KMS-11 (cell line): ENCODE measurements at regions not wholly inside any gene's neighbourhood (a gene's known extent, or its start where the extent isn't known, plus 50 kb on each side); places are given as distances from the start of the nearest gene placed in this dataset.

Experiments used
- H2AFZ ChIP-seq: fragments of 200-600 bp; sonication (generic); 2 replicates; pipeline ENCODE4 v1.6.1; 2016; ENCODE audit warnings: antibody characterized with exemption, mixed run types, low read depth
- H3K27ac ChIP-seq: fragments of 200-600 bp; sonication (generic); 2 replicates; pipeline ENCODE4 v1.6.1; 2016; ENCODE audit warnings: mild to moderate bottlenecking, mixed run types
- H3K27me3 ChIP-seq: fragments of 200-600 bp; sonication (generic); 2 replicates; pipeline ENCODE4 v1.6.1; 2017; ENCODE audit warnings: mild to moderate bottlenecking, low read depth, mixed run types, moderate library complexity; ENCODE audit not compliant: insufficient read depth
- H3K36me3 ChIP-seq: fragments of 200-600 bp; sonication (generic); 2 replicates; pipeline ENCODE4 v1.6.1; 2017; ENCODE audit warnings: mild to moderate bottlenecking, mixed run types; ENCODE audit not compliant: insufficient read depth
- H3K4me1 ChIP-seq: fragments of 200-600 bp; sonication (generic); 2 replicates; pipeline ENCODE4 v1.6.1; 2016; ENCODE audit warnings: mild to moderate bottlenecking, low read depth, mixed run types; ENCODE audit not compliant: poor library complexity, severe bottlenecking
- H3K4me2 ChIP-seq: fragments of 200-600 bp; sonication (generic); 2 replicates; pipeline ENCODE4 v1.7.0; 2016; ENCODE audit warnings: mild to moderate bottlenecking, mixed run types
- H3K4me3 ChIP-seq: fragments of 200-600 bp; sonication (generic); IDR thresholded peaks from 2 replicates; pipeline ENCODE4 v1.6.1; 2017; ENCODE audit warnings: low read depth, low read length, mixed read lengths; ENCODE audit not compliant: insufficient read depth
- H3K79me2 ChIP-seq: fragments of 200-600 bp; sonication (generic); 2 replicates; pipeline ENCODE4 v1.6.1; 2016; ENCODE audit warnings: low read depth, mixed run types; ENCODE audit not compliant: insufficient read depth
- H3K9ac ChIP-seq: fragments of 200-600 bp; sonication (generic); 2 replicates; pipeline ENCODE4 v1.6.1; 2016; ENCODE audit warnings: mild to moderate bottlenecking, mixed run types
- H4K20me1 ChIP-seq: fragments of 200-600 bp; sonication (generic); 2 replicates; pipeline ENCODE4 v1.6.1; 2016; ENCODE audit warnings: mild to moderate bottlenecking, mixed run types; ENCODE audit not compliant: insufficient read depth
- TF ChIP-seq, protein P1 (sequence below): fragments of 200-600 bp; sonication (generic); conservative IDR thresholded peaks from 2 replicates; pipeline ENCODE4 v1.6.1; 2017; ENCODE audit warnings: low read depth, mild to moderate bottlenecking, antibody characterized with exemption, low read length, moderate library complexity, mixed read lengths

DNA sequence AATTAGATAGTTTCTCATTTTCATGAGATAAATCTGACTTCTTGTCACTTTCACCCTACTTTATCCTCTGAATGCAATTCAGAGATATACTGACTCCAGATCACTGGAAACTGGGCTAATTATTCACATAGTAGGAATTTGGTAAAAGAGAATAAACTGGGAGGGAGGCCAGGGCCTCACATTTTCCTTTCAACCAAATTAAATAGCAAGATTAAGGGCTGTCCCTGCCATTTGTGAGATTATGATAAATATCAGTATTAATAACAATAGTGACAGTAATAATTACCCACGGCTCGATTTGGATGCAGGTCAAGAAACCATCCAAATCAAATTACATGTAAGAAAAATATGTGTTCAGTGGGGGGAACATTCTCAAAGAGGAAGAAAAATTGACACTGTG, 140.5 kb downstream of the CD83 start:
- Histone ChIP-seq H3K9ac (no peak overlapping the region), H3K27ac (no peak overlapping the region), H2AFZ (no peak overlapping the region), H3K4me2 (no peak overlapping the region), H3K79me2 (no peaks in the 10 kb centered on the region), H3K4me3 (no peak overlapping the region), H4K20me1 (no peaks in the 10 kb centered on the region), H3K4me1 (no peaks in the 10 kb centered on the region), H3K27me3 (no peaks in the 10 kb centered on the region), H3K36me3 (no peaks in the 10 kb centered on the region)
- TF ChIP-seq, protein P1, sequence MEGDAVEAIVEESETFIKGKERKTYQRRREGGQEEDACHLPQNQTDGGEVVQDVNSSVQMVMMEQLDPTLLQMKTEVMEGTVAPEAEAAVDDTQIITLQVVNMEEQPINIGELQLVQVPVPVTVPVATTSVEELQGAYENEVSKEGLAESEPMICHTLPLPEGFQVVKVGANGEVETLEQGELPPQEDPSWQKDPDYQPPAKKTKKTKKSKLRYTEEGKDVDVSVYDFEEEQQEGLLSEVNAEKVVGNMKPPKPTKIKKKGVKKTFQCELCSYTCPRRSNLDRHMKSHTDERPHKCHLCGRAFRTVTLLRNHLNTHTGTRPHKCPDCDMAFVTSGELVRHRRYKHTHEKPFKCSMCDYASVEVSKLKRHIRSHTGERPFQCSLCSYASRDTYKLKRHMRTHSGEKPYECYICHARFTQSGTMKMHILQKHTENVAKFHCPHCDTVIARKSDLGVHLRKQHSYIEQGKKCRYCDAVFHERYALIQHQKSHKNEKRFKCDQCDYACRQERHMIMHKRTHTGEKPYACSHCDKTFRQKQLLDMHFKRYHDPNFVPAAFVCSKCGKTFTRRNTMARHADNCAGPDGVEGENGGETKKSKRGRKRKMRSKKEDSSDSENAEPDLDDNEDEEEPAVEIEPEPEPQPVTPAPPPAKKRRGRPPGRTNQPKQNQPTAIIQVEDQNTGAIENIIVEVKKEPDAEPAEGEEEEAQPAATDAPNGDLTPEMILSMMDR: no peak

DNA sequence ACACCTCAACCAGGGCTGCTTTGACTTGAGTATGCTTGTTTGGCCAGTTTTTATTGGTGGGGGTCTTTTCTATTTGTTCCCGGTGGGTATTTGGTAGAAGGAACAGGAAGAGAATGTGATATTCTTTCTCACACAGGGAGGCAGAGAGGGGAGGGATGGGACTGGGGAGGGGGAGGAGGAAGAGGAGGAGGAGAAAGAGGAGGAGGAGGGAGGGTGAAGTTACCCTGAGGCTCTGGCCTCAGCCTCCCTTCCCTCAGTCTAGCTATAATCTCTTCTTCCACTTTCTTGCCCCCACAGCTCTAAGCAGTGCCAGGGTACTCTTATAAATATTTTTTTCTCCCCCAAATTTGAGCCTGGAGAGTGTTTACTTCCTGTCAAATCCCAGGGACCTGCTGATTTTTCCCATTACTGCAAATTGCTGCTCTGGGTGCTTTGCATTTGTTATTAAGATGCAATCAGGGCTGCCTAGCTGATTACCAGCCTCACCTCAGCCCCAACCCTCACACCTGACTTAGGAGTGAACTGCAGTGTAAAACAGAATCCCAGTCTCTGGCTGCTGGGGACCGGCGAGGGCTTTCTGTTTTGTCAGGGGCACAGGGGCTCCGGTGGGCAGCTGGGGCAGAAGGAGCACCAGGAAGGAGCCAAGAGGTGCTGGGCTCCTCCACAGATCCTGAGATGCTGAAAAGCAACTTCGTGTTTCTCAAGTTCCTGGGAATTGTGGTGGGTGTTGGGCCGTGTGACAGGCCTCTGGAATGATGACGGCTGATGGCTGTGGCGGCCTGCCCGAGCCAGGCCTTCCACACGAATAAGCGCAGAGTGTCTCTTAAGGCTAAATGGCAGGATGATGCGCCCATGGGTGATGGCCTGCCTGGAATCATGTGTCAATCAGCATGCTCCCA, 141.4 kb downstream of the CD83 start:
- TF ChIP-seq, protein P1: no peak
- no peaks in the 10 kb centered on the region for H3K4me1 ChIP-seq

DNA sequence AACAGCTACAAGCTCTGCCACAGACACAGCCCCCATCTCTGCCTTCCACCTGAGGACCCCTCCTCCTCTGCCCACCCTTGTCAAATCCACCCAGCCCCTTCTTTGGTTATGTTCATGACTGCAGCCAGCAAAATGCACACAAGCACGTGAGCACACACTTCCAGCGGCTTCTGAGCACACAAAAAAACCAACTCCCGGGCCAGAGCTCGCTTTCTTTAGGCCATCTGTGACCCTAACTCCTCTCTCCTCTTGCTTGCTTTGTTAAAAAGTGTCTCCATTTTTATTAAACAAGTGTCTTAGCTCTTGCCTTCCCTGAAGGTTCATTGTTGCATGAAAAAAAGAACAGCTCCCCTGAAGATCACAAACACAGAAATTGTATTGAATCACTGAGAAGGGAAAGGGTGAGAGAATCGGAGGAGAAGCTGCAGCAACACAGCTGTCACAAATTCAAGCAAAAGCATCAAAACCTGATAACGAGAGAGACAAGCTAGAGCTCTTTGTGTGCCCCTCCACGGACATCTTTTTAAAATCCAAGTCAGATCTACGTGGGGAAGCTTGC, 142.1 kb downstream of the CD83 start:
- no peaks in the 10 kb centered on the region for H3K36me3 ChIP-seq
- H3K27me3 ChIP-seq: no peaks in the 10 kb centered on the region
- no peak overlapping the region for H3K4me2 ChIP-seq
- no peaks in the 10 kb centered on the region for H3K4me1 ChIP-seq
- no peak overlapping the region for H3K27ac ChIP-seq
- H3K9ac ChIP-seq: no peak overlapping the region
- H3K79me2 ChIP-seq: no peaks in the 10 kb centered on the region
- TF ChIP-seq, protein P1: no peak
- H3K4me3 ChIP-seq: no peak overlapping the region
- H4K20me1 ChIP-seq: no peaks in the 10 kb centered on the region
- no peak overlapping the region for H2AFZ ChIP-seq

More for the DNA sequence above, 141.4 kb downstream of the CD83 start:
- H3K4me3 ChIP-seq: no peak overlapping the region
- H3K79me2 ChIP-seq: no peaks in the 10 kb centered on the region
- H2AFZ ChIP-seq: no peak overlapping the region
- no peak overlapping the region for H3K9ac ChIP-seq
- H3K4me2 ChIP-seq: no peak overlapping the region
- H3K27me3 ChIP-seq: no peaks in the 10 kb centered on the region
- H3K27ac ChIP-seq: no peak overlapping the region
- no peaks in the 10 kb centered on the region for H3K36me3 ChIP-seq
- no peaks in the 10 kb centered on the region for H4K20me1 ChIP-seq

DNA sequence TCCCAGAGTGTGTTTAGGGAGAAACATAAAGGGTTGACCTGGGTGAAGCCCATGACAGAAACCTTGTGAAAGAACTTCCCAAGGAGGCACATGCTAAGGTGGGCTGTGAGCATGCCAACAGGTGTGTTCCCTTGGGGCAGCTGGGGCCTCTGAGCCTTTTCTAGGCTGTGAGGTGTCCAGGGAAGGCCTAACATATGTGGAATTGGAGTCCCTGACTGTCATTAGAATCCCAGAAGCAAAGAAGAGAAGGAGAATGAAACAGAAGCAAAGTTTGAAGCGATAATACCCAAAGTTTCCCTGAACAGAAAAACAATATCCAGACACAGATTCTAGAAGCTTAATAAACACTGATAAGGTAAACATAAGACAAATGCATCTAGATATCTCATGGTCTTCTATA, 143.3 kb downstream of the CD83 start:
- Histone ChIP-seq H3K4me2 (no peak overlapping the region), H2AFZ (no peak overlapping the region), H3K4me1 (no peaks in the 10 kb centered on the region), H3K36me3 (no peaks in the 10 kb centered on the region), H3K4me3 (no peak overlapping the region), H3K79me2 (no peaks in the 10 kb centered on the region), H4K20me1 (no peaks in the 10 kb centered on the region), H3K9ac (no peak overlapping the region), H3K27me3 (no peaks in the 10 kb centered on the region), H3K27ac (no peak overlapping the region)
- TF ChIP-seq, protein P1: no peak
